ENCODE measurements at regions not wholly inside any gene's neighbourhood (a gene's known extent, or its start where the extent isn't known, plus 50 kb on each side); places are given as distances from the start of the nearest gene placed in this dataset.

DNA sequence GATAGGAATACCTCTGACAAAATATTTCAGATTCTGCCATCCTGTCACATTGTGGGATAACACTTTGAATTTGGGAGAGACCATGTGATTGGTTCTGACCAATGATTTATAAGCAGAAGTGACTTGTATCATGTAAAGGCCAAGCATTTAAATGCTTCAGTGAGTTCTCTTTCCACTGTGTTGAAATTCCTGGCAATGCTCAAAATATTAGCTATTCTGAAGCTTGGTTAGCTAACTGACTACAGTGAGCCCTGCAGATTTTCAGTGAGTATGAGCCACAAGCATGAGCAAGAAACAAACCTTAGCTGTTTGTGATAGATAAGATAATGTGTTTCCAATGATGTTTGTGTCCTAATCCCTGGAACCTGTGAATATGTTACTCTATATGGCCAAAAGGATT, 562.8 kb upstream of the AADAT start:
- no peak overlapping the region for H3K27ac Mint-ChIP-seq
- H3K27me3 Mint-ChIP-seq, result no peaks in the 10 kb centered on the region
- no peaks in the 10 kb centered on the region for H3K36me3 Mint-ChIP-seq
- H3K9me3 Mint-ChIP-seq, result peaks cover 0 to 2% of the 10 kb centered on the region in 2 donors
- DNase-seq (no peak), ATAC-seq (replicated peaks) (no peak)
- H3K4me1 Mint-ChIP-seq, result no peaks in the 10 kb centered on the region
- H3K4me3 Mint-ChIP-seq, result no peak overlapping the region

DNA sequence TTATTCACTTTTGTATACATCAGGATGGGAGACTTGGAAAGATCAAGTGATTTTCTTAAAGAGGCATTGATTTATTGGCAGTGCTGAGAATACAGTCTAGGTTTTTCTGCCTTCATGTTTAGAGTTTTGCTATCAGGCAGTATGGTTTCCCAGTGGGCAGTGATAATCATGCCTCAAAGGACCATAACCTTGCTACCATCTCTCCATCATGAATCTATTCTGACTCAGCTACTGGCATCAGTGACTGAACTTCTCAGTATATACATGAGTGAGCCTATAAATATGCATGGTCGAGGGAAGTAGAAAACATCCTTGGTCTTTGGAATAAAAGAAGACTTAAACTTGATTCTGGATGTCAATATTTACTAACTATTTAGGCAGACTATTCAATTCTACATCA, 562.0 kb upstream of the AADAT start:
- peaks cover 0 to 2% of the 10 kb centered on the region in 2 donors for H3K9me3 Mint-ChIP-seq
- no peak overlapping the region for H3K4me3 Mint-ChIP-seq
- H3K27me3 Mint-ChIP-seq, result no peaks in the 10 kb centered on the region
- H3K27ac Mint-ChIP-seq, result no peak overlapping the region
- no peaks in the 10 kb centered on the region for H3K4me1 Mint-ChIP-seq
- DNase-seq (no peak), ATAC-seq (replicated peaks) (no peak)
- H3K36me3 Mint-ChIP-seq, result no peaks in the 10 kb centered on the region

DNA sequence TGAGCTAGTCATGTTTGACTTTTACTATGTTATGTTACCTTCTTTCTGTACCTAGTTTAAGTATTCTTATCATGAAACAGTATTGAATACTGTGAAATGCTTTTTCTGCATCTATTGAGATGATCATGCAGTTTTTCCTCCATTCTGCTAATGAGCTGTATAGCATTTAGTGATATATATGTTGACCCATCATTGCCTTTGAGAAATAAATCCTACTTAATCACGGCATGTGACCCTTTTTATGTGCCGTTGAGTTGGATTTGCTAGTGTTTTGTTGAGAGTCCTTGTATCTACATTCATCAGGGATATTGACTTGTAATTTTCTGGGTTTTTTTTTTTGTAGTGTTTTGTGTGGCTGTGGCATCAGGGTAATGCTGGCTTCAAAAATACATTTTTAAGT, 537.7 kb upstream of the AADAT start:
- Mint-ChIP-seq H3K9me3 (peaks cover 11 to 19% of the 10 kb centered on the region in 2 donors), H3K36me3 (no peaks in the 10 kb centered on the region), H3K27ac (no peak overlapping the region), H3K4me1 (no peaks in the 10 kb centered on the region), H3K4me3 (no peak overlapping the region), H3K27me3 (no peaks in the 10 kb centered on the region)
- ATAC-seq (replicated peaks) (no peak), DNase-seq (no peak)

DNA sequence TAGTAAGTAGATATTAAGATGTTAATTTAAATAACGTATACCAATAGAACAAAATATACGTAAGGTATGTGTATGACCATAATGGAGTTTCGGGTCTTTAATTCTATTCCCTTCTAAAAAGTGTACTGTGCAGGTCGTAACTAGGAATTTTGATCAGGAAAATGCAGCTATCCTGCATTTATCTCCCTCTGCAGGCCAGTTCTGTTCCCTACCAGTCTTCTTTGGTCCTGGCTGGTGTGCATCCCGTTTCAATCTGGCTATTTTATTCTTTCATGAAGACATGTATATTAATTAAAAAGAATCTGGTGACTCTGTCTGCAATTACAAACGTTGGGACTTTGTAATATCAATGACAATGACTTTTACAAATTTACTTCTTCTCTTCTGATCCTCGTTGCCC, 534.1 kb upstream of the AADAT start:
- Mint-ChIP-seq H3K36me3 (no peaks in the 10 kb centered on the region), H3K9me3 (peaks cover 4 to 6% of the 10 kb centered on the region in 2 donors), H3K27ac (no peak overlapping the region), H3K4me1 (no peaks in the 10 kb centered on the region), H3K27me3 (no peaks in the 10 kb centered on the region), H3K4me3 (no peak overlapping the region)
- ATAC-seq (replicated peaks) (no peak), DNase-seq (no peak)

DNA sequence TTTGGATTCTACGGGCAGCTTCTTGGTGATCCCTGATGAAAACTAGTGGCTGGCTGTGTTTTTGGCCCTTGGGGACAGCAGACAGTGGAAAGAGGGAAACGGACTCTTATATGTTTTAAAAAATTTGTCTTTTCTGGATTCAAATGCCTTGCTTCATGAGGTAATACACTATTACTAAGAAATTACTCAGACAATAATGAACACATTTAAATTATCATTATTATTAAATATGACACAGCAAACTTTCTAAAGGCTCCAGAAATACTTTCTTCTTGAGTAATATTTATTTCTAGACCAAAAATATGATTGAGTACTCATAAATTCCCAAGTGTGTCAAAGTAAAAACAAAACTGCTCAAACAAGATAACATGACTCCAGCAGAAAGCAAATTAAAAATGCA, 520.7 kb upstream of the AADAT start:
- Mint-ChIP-seq H3K27ac (no peak overlapping the region), H3K27me3 (no peaks in the 10 kb centered on the region), H3K9me3 (peaks cover 7 to 8% of the 10 kb centered on the region in 2 donors), H3K4me3 (no peak overlapping the region), H3K36me3 (no peaks in the 10 kb centered on the region), H3K4me1 (no peaks in the 10 kb centered on the region)
- ATAC-seq (replicated peaks), result no peak
- no peak for DNase-seq

DNA sequence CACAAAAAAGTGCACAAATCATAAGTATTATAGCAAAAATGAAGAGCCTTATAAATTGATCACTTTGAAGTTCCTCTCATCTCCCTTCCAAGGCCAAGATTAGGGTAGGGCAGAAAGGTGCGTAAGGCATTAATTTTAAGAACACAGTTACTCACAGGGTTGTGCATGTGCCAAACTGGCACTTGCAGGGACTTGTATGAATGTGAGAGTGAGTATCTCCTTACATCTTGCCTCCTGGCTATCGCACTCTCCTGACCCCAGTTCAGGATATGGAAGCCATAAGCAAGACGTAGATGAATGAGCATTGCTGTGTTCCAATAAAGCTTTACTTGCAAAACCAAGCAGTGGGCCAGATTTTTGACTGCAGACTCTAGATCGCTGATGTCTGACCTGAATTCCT, 510.1 kb upstream of the AADAT start:
- no peak for ATAC-seq (replicated peaks)
- Mint-ChIP-seq H3K4me1 (no peaks in the 10 kb centered on the region), H3K4me3 (no peak overlapping the region), H3K27me3 (no peaks in the 10 kb centered on the region), H3K36me3 (no peaks in the 10 kb centered on the region), H3K27ac (no peak overlapping the region), H3K9me3 (peaks cover 0 to 1% of the 10 kb centered on the region in 2 donors)
- no peak for DNase-seq

DNA sequence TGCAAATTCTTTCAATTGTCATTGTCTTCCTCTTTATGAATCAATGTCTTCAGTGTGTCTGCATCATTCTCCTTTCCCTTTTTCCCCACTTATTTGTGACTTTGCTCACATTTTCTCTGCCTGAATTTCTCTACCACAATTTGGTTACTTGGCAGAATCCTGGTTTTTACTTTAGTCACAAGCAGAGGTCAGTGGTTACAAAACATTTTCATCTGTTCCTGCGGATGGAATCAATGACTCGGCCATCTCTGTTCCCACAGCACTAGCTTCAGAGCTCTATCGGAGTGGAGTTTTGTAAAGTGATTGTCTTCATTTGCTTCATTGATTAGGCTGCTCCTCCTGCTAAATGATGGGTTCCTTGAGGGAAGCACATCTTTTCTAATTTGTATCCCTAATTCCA, 501.3 kb upstream of the AADAT start:
- ATAC-seq (replicated peaks) (no peak), DNase-seq (no peak)

DNA sequence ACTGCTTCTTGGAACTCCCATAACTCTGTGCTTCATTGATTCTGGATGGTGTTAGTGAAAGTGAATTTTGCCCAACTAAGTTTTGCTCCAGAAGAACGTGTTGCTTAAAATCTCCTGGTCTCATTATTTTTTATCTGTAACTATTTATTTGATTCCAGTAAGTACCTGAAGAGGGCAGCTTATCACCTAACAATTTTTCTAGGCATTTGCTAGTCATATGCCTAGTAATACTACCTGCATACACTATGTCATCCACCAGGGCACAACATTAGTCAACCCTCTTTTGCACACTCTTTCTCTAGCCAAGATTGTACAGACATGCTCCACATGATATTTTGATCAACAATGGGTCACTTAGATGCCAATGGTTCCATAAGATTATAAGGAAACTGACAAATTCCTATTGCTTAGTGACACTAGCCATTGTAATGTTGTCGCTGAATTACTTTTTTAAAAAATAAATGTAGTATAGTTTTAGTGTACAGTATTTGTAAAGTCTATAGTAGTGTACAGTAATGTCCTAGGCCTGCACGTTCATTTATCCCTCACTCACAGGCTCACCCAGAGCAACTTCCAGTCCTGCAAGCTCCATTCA, 499.9 kb upstream of the AADAT start:
- H3K4me3 Mint-ChIP-seq, result no peak overlapping the region
- H3K27me3 Mint-ChIP-seq, result no peaks in the 10 kb centered on the region
- H3K9me3 Mint-ChIP-seq, result no peaks in the 10 kb centered on the region
- DNase-seq (no peak), ATAC-seq (replicated peaks) (peak; percentile 73 to 89)
- H3K27ac Mint-ChIP-seq, result no peak overlapping the region
- no peaks in the 10 kb centered on the region for H3K4me1 Mint-ChIP-seq
- H3K36me3 Mint-ChIP-seq, result no peaks in the 10 kb centered on the region

More for the DNA sequence above, 501.3 kb upstream of the AADAT start:
- Mint-ChIP-seq H3K27ac (no peak overlapping the region), H3K9me3 (no peaks in the 10 kb centered on the region), H3K4me3 (no peak overlapping the region), H3K4me1 (no peaks in the 10 kb centered on the region), H3K36me3 (no peaks in the 10 kb centered on the region), H3K27me3 (no peaks in the 10 kb centered on the region)

DNA sequence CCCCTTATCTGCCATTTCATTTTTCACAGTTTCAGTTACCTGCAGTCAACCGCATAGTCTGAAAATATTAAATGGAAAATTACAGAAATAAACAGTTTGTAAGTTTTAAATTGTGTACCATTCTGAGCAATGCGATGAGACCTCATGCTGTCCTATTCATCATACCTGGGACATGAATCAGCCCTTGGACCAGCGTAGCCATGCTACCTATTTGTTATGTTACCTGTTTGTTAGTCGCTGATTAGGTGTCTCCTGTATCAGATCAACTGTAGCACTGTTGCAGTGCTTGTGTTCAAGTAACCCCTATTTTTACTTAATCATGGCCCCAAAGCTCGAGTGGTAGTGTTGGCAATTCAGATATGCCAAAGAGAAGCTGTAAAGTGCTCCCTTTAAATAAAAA, 492.2 kb upstream of the AADAT start:
- Mint-ChIP-seq H3K4me3 (no peak overlapping the region), H3K36me3 (no peaks in the 10 kb centered on the region), H3K9me3 (peaks cover 2 to 10% of the 10 kb centered on the region in 2 donors), H3K4me1 (no peaks in the 10 kb centered on the region), H3K27me3 (no peaks in the 10 kb centered on the region), H3K27ac (no peak overlapping the region)
- ATAC-seq (replicated peaks) (no peak), DNase-seq (no peak)

DNA sequence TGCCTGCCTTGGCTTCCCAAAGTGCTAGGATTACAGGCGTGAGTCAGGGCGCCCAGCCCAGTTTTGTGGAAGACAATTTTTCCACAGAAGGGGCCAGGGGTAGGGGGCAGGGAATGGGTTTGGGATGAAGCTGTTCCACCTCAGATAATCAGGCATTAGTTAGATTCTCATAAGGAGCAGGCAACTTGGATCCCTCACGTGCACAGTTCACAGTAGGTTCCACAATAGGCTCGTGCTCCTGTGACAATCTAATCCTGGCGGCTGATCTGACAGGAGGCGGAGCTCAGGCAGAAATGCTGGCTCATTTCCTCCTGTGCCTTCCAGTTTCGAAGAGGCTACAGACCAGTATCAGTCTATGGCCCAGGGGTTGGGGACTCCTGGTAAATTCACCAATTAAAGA, 491.6 kb upstream of the AADAT start:
- Mint-ChIP-seq H3K27ac (no peak overlapping the region), H3K36me3 (no peaks in the 10 kb centered on the region)
- no peak for ATAC-seq (replicated peaks)

DNA sequence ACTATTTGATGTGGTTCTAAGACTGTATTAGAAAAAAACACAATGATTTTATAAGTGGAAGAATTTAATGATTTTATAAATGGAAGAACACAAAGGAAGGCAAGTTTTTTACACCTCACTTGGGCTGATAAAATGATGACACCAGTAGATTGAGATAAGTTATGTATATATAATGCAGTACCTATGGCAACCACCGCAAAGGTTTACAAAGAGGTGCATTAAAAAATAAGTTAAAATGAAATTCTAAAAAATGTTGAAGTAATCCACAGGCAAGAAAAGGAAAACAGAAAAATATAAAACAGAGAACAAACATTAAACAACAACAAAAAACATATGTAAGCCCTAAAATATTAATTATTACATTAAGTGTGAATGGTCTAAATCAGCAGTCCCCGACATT, 490.9 kb upstream of the AADAT start:
- no peak for ATAC-seq (replicated peaks)
- Mint-ChIP-seq H3K4me3 (no peak overlapping the region), H3K4me1 (no peaks in the 10 kb centered on the region), H3K9me3 (peaks cover 2 to 10% of the 10 kb centered on the region in 2 donors), H3K27me3 (no peaks in the 10 kb centered on the region), H3K36me3 (no peaks in the 10 kb centered on the region), H3K27ac (no peak overlapping the region)
- no peak for DNase-seq

More for the DNA sequence above, 491.6 kb upstream of the AADAT start:
- DNase-seq, result no peak
- no peaks in the 10 kb centered on the region for H3K4me1 Mint-ChIP-seq
- no peak overlapping the region for H3K4me3 Mint-ChIP-seq
- peaks cover 2 to 10% of the 10 kb centered on the region in 2 donors for H3K9me3 Mint-ChIP-seq
- no peaks in the 10 kb centered on the region for H3K27me3 Mint-ChIP-seq

DNA sequence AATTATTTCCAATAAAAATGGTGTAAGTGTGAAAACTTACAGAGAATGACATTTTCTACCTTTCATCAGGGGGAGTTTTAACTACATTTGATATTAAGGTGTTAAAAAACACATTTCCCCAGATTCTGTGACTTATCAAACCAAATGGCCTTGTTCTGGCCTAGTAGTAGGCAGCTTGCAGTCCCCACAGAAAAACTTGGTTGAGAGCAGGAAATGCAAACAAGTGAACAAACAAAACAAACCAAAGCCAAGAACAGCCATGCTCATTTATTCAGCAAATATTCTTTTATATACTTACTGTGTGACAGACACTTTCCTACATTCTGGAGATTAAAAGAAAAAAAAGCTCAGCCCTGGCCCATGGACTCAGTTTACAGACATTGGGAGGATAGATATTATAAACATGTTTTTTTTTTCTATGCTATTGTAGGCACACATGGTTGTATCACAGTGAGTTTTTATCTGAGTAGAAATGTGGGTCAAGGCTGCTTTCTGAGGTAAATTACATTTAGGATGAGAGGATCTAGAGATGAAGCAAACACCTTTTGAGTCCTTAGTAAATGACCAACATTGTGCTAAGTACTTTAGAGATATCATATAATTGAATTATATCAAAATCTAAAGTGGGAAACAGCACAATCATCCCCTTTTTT, 449.2 kb upstream of the AADAT start:
- no peaks in the 10 kb centered on the region for H3K36me3 Mint-ChIP-seq
- H3K9me3 Mint-ChIP-seq, result peaks cover 0 to 8% of the 10 kb centered on the region in 2 donors
- ATAC-seq (replicated peaks), result no peak
- H3K4me1 Mint-ChIP-seq, result no peaks in the 10 kb centered on the region
- no peak for DNase-seq
- no peak overlapping the region for H3K4me3 Mint-ChIP-seq
- H3K27me3 Mint-ChIP-seq, result no peaks in the 10 kb centered on the region
- no peak overlapping the region for H3K27ac Mint-ChIP-seq

DNA sequence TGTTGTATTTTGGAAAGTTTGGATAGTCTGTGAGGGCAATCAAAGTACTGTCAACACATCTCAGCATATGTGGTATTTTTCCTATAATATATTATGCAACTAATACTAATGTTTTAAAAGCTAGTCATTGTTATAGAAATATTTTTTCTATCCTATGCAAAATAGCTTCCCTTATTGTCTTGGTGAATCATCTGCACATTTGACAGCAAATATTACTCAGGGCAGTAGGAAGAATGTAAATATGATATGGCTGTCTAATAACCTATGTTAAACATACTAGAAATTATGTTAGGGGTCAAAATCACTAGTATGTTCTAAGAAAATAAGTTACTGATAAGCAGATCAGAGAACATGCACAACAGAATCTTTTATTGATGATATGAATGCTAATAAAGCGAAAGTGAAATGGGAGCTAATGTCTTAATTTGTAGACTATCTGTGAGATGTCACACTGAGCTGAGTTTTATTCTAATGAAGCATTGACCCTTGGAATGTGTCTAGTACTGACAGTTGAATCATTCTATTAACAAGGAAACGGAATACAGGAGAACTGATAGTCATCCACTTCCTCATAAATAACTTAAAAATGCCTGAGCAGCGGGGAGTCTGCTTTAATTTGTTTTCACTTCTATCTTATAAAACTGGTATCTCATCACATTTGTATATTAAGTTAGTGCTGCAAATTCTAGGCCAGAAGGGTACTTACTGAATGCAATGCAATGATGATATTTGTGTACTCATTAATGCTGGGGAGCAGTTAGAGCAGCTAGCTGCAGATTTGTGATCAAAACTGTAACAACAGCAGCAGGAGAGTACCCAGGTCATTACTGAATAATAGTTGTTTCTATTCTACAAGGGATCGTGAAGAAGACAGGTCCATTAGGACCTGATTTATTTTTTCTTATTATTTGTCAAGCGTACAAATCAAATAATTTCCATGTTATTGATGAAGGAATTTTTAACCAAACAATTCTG, 440.3 kb upstream of the AADAT start:
- DNase-seq (no peak), ATAC-seq (replicated peaks) (no peak)
- Mint-ChIP-seq H3K36me3 (no peaks in the 10 kb centered on the region), H3K27me3 (no peaks in the 10 kb centered on the region), H3K4me1 (no peaks in the 10 kb centered on the region), H3K9me3 (peaks cover 3 to 4% of the 10 kb centered on the region in 2 donors), H3K4me3 (no peak overlapping the region), H3K27ac (no peak overlapping the region)

DNA sequence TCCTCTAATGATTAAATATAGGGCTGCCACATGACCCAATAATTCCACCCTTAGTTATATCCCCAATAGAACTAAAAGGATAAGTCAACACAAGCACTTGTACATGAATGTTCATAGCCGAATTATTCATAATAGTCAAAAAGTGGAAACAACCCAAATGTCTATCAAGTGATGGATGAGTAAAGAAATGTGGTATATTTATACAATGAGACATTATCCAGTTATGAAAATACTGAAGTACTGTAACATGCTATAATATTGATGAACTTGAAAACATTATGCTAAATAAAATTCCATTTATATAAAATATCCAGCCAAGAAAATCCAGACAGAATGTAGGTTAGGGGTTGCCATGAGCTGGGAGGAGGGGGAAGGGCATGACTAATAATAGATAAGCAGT, 436.7 kb upstream of the AADAT start:
- no peak overlapping the region for H3K27ac Mint-ChIP-seq
- no peaks in the 10 kb centered on the region for H3K4me1 Mint-ChIP-seq
- DNase-seq, result no peak
- no peaks in the 10 kb centered on the region for H3K36me3 Mint-ChIP-seq
- H3K27me3 Mint-ChIP-seq, result no peaks in the 10 kb centered on the region
- no peaks in the 10 kb centered on the region for H3K9me3 Mint-ChIP-seq
- ATAC-seq (replicated peaks), result no peak
- no peak overlapping the region for H3K4me3 Mint-ChIP-seq

Data from stimulated activated naive B cell treated with anti-CD40 and anti-IgM and Interleukin-4, amounts not matched to agents 10 μg/mL and 1 μg/mL and 100 μg/mL, for 72 hours (primary cell).